ENCODE measurements at regions not wholly inside any gene's neighbourhood (a gene's known extent, or its start where the extent isn't known, plus 50 kb on each side); places are given as distances from the start of the nearest gene placed in this dataset.

- TF ChIP-seq TAF1 (IDR thresholded peaks at IDR 0.05; ENCODE audit: low read depth) (no peak), CTCF (IDR thresholded peaks at IDR 0.05; ENCODE audit: poor library complexity, severe bottlenecking) (no peak), POLR2AphosphoS5 (IDR thresholded peaks at IDR 0.05) (no peak), EZH2 (IDR thresholded peaks at IDR 0.05; ENCODE audit: borderline replicate concordance, insufficient read depth, low read length, poor library complexity, severe bottlenecking) (no peak), RAD21 (conservative IDR thresholded peaks at IDR 0.05) (no peak), MXI1 (conservative IDR thresholded peaks at IDR 0.05; ENCODE audit: poor library complexity, severe bottlenecking) (no peak), SMC3 (conservative IDR thresholded peaks at IDR 0.05; ENCODE audit: poor library complexity) (no peak), EP300 (conservative IDR thresholded peaks at IDR 0.05; ENCODE audit: poor library complexity, severe bottlenecking) (no peak)
- TF ChIP-seq, protein P1, sequence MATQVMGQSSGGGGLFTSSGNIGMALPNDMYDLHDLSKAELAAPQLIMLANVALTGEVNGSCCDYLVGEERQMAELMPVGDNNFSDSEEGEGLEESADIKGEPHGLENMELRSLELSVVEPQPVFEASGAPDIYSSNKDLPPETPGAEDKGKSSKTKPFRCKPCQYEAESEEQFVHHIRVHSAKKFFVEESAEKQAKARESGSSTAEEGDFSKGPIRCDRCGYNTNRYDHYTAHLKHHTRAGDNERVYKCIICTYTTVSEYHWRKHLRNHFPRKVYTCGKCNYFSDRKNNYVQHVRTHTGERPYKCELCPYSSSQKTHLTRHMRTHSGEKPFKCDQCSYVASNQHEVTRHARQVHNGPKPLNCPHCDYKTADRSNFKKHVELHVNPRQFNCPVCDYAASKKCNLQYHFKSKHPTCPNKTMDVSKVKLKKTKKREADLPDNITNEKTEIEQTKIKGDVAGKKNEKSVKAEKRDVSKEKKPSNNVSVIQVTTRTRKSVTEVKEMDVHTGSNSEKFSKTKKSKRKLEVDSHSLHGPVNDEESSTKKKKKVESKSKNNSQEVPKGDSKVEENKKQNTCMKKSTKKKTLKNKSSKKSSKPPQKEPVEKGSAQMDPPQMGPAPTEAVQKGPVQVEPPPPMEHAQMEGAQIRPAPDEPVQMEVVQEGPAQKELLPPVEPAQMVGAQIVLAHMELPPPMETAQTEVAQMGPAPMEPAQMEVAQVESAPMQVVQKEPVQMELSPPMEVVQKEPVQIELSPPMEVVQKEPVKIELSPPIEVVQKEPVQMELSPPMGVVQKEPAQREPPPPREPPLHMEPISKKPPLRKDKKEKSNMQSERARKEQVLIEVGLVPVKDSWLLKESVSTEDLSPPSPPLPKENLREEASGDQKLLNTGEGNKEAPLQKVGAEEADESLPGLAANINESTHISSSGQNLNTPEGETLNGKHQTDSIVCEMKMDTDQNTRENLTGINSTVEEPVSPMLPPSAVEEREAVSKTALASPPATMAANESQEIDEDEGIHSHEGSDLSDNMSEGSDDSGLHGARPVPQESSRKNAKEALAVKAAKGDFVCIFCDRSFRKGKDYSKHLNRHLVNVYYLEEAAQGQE (IDR thresholded peaks at IDR 0.05; ENCODE audit: borderline replicate concordance): no peak
Measured at GRCh38 chr2:45323344-45323743, 287.7 kb downstream of the SRBD1 start.
